ENCODE measurements at regions not wholly inside any gene's neighbourhood (a gene's known extent, or its start where the extent isn't known, plus 50 kb on each side); places are given as distances from the start of the nearest gene placed in this dataset.

GRCh38 chr19:29379257-29380021 lies 146.4 kb upstream of the VSTM2B start:
- Histone ChIP-seq H3K4me1 (no peaks in the 10 kb centered on the region), H3K27me3 (peaks cover 0 to 13% (median 0%) of the 10 kb centered on the region in 3 donors), H3K36me3 (no peaks in the 10 kb centered on the region), H3K9me3 (no peaks in the 10 kb centered on the region), H3K27ac (no peak overlapping the region), H3K4me3 (no peak overlapping the region)
- 41 to 55% (median 48%) methylated on average over 11 to 13 of the region's 13 CpGs for WGBS, 5 donors
- intact Hi-C loops (cut with DNase I; ENCODE audit: low total_unique reads), result no loop called here
- no peak for TF ChIP-seq POLR2A (IDR thresholded peaks at IDR 0.05)
- TF ChIP-seq CTCF (IDR thresholded peaks at IDR 0.05), result no peak
- TF ChIP-seq EP300 (IDR thresholded peaks at IDR 0.05), result no peak
- TF ChIP-seq POLR2AphosphoS5 (IDR thresholded peaks at IDR 0.05), result no peak
- peak in 1 of 2 donors; percentile 16 for DNase-seq

GRCh38 chr19:29380581-29380980 lies 145.2 kb upstream of the VSTM2B start:
- Histone ChIP-seq H3K36me3 (no peaks in the 10 kb centered on the region), H3K27ac (no peak overlapping the region), H3K4me3 (no peak overlapping the region), H3K27me3 (peaks cover 0 to 18% (median 0%) of the 10 kb centered on the region in 3 donors), H3K9me3 (no peaks in the 10 kb centered on the region), H3K4me1 (no peaks in the 10 kb centered on the region)
- intact Hi-C loops (cut with DNase I; ENCODE audit: low total_unique reads), result no loop called here
- no peak for TF ChIP-seq EP300 (IDR thresholded peaks at IDR 0.05)
- TF ChIP-seq POLR2A (IDR thresholded peaks at IDR 0.05), result no peak
- no peak for TF ChIP-seq CTCF (IDR thresholded peaks at IDR 0.05)
- no peak for TF ChIP-seq POLR2AphosphoS5 (IDR thresholded peaks at IDR 0.05)
- peak in 1 of 2 donors; percentile 10 for DNase-seq
- WGBS, 5 donors, result 68 to 85% (median 73%) methylated on average over 5 of the region's 5 CpGs

- no peak for DNase-seq
- 81 to 91% (median 83%) methylated on average over 17 of the region's 17 CpGs for WGBS, 5 donors
- H3K27me3 ChIP-seq, result peaks cover 0 to 19% (median 0%) of the 10 kb centered on the region in 3 donors
- no peak for TF ChIP-seq POLR2A (IDR thresholded peaks at IDR 0.05)
- no peak for TF ChIP-seq POLR2AphosphoS5 (IDR thresholded peaks at IDR 0.05)
- no peak for TF ChIP-seq EP300 (IDR thresholded peaks at IDR 0.05)
- TF ChIP-seq CTCF (IDR thresholded peaks at IDR 0.05), result no peak
- no peaks in the 10 kb centered on the region for H3K9me3 ChIP-seq
- H3K4me1 ChIP-seq, result no peaks in the 10 kb centered on the region
- intact Hi-C loops (cut with DNase I; ENCODE audit: low total_unique reads), result no loop called here
- no peak overlapping the region for H3K27ac ChIP-seq
- no peak overlapping the region for H3K4me3 ChIP-seq
- no peaks in the 10 kb centered on the region for H3K36me3 ChIP-seq
These were observed 144.2 kb upstream of the VSTM2B start for GRCh38 chr19:29381353-29382203.

GRCh38 chr19:29383696-29384095 lies 142.1 kb upstream of the VSTM2B start:
- intact Hi-C loops (cut with DNase I; ENCODE audit: low total_unique reads), result no loop called here
- Histone ChIP-seq H3K9me3 (peaks cover 0 to 6% (median 0%) of the 10 kb centered on the region in 4 donors), H3K4me1 (no peaks in the 10 kb centered on the region), H3K27ac (no peak overlapping the region), H3K27me3 (peaks cover 0 to 9% (median 0%) of the 10 kb centered on the region in 3 donors), H3K4me3 (no peak overlapping the region), H3K36me3 (no peaks in the 10 kb centered on the region)
- TF ChIP-seq POLR2A (IDR thresholded peaks at IDR 0.05), result no peak
- TF ChIP-seq CTCF (IDR thresholded peaks at IDR 0.05), result no peak
- no peak for TF ChIP-seq POLR2AphosphoS5 (IDR thresholded peaks at IDR 0.05)
- TF ChIP-seq EP300 (IDR thresholded peaks at IDR 0.05), result no peak
- WGBS, 5 donors, result 61 to 72% (median 65%) methylated on average over 6 of the region's 6 CpGs
- no peak for DNase-seq
